Fibroblast of mammary gland (primary cell): ENCODE measurements at regions not wholly inside any gene's neighbourhood (a gene's known extent, or its start where the extent isn't known, plus 50 kb on each side); places are given as distances from the start of the nearest gene placed in this dataset.
A peak's percentile ranks its signal among the peaks of the same experiment; 100 is the strongest.

Source experiments
- DNase-seq: peaks from one replicate; pipeline ENCODE4 v3.0.0-alpha.2; 2010; ENCODE audit warnings: low read depth
- H3K4me3 ChIP-seq: 2 replicates; pipeline ENCODE4 v1.5.1; 2011; ENCODE audit warnings: low read depth, mild to moderate bottlenecking, low read length, moderate library complexity; ENCODE audit not compliant: control insufficient read depth
- TF ChIP-seq, protein P1 (sequence below): conservative IDR thresholded peaks from 2 replicates; pipeline ENCODE4 v1.5.1; 2011; ENCODE audit warnings: low read depth, low read length, inconsistent platforms; ENCODE audit not compliant: control insufficient read depth, insufficient read depth

DNA sequence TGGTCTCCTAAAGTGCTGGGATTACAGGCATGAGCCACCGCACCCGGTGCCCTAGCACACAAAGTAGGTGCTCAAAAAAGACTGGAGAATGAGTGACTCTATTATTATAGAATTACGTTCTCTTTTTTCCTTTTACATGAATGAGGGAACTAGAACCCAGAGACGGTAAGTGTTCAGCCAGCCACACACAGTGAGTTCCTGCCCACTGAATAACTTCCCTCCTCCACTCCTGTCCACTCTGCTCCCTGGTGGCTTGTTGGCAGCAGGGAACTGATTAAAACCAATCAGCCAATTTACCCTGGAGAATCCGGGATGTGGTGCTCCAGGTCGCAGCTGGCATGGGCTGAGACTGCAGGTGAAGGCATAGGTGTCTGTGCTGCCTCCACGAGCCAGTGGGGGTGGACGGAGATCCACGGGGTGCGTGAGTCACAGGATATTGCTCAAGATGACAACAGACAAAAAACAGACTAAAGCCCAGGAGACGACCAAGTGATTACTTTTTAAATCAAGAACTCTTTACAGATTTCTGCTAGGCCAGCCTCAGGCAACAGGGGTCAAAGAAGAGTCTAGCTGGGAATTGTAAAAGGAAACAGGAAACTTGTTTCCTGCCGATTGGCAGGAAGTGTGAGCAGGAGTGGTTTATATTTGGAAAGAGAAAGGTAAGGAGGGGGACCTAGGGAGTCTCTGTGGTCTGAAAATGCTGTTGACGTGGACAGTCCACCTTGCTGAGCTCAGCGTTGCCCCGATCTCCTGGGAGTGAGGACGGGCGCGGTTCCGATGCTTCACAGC is 95.2 kb upstream of the TP53I11 start:
- TF ChIP-seq, protein P1, sequence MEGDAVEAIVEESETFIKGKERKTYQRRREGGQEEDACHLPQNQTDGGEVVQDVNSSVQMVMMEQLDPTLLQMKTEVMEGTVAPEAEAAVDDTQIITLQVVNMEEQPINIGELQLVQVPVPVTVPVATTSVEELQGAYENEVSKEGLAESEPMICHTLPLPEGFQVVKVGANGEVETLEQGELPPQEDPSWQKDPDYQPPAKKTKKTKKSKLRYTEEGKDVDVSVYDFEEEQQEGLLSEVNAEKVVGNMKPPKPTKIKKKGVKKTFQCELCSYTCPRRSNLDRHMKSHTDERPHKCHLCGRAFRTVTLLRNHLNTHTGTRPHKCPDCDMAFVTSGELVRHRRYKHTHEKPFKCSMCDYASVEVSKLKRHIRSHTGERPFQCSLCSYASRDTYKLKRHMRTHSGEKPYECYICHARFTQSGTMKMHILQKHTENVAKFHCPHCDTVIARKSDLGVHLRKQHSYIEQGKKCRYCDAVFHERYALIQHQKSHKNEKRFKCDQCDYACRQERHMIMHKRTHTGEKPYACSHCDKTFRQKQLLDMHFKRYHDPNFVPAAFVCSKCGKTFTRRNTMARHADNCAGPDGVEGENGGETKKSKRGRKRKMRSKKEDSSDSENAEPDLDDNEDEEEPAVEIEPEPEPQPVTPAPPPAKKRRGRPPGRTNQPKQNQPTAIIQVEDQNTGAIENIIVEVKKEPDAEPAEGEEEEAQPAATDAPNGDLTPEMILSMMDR, result no peak
- H3K4me3 ChIP-seq, result no peak overlapping the region
- peak; percentile 78 for DNase-seq

DNA sequence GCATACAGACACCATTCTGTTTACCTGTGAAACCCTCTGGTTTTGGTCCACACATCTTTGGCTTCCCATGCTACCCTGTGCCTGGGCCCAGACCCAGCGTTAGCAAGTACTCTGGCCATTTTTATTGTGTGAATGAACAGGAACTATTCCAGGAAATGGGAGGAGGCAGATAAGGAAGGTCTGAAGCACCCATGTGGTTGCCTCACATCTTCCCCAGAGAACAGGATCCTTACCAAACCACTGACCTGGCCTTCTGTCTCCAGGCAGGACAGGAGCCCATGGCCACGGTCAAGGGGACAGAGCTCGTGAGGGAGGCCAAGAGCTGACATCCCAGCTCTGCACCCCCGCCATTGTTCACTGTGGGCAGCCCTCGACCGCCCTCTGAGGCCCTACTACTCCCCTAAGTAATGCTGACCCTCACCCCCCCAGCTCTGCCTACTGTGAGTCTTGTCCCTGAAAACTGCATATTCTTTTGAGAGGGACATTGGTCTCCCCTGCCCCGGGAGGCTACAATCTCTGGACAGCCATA is 97.7 kb upstream of the TP53I11 start:
- TF ChIP-seq, protein P1, result no peak
- no peak overlapping the region for H3K4me3 ChIP-seq
- no peak for DNase-seq

DNA sequence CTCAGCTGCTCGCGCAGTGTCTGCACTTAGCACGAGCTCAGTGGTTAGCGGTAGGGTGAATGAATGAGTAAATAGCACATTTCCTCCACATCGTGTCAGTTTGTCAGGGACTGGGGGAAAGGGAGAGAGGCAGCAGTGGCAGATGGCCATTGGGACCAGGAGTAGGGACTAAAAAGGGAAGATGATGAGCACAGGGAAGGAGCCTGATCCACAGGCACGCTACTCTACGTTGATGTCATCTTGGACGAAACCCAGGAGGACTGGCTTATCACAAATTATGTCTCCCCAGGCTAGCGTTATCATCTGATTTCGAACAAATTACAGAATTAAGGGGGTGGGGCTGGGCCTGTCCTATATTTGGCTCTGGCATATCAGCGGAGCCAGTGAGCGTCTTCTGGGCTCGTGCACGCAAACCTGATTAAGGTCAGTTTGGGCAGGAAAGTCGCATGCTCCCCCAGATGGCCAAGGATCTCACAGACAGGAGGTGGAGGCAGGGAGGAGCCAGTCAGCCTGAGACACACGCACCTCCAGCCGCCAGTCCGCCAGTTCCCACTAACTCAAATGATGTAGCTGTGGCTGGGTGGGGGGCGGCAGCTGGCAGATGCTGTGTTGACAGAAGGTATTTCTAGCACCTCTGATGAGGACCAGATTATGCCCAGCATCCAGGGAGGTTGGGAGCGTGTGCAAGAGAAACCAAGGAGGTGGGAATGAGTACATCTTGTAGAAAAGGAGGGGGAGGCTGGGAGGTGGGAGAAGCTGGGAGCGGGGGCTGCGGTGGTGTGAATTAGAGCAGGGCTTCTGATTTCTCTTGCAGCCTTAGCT is 97.4 kb upstream of the PRDM11 start:
- TF ChIP-seq, protein P1, result no peak
- DNase-seq, result peak; percentile 34
- H3K4me3 ChIP-seq, result no peak overlapping the region

DNA sequence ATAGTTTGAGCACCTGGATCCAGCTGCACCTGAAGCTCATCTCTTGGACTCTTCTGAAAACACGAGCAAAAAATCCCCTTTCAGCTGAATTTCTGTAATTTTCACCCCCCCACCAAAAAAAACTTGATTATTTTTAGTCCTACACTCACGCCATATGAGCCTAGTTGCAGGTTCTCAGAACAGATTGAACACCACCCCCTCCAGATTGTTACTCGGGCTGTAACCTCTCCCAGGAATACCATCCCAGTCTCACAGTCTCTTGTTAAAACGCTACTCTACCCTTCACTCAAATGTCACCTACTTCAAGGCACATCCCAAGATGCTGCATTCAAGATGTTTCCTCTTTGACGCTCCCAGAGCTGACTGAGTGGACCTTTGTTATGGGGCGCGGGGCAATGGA is 96.3 kb upstream of the PRDM11 start:
- TF ChIP-seq, protein P1, result no peak

DNA sequence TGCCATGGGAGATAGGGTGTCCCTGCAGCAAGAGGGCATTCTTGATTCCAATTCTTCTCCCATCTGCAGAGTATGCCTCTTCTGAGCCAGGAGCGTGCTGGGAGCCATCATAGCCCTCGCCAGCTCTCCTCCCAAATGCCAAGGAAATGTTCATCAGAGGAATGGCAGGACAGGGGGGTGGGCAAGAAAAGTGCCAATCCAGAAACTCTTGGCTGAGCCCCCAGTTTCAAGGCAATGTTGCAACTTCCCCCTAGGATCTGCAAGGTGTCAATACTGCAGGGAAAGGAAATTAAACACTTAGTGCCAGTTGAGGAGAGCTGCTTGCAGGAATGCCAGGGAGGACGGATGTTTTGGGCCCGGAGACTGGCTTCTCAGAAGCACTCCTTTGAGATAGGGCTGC is 94.8 kb upstream of the PRDM11 start:
- TF ChIP-seq, protein P1, result no peak
- no peak overlapping the region for H3K4me3 ChIP-seq
- DNase-seq, result no peak

More for the DNA sequence above, 96.3 kb upstream of the PRDM11 start:
- DNase-seq, result no peak
- H3K4me3 ChIP-seq, result no peak overlapping the region

DNA sequence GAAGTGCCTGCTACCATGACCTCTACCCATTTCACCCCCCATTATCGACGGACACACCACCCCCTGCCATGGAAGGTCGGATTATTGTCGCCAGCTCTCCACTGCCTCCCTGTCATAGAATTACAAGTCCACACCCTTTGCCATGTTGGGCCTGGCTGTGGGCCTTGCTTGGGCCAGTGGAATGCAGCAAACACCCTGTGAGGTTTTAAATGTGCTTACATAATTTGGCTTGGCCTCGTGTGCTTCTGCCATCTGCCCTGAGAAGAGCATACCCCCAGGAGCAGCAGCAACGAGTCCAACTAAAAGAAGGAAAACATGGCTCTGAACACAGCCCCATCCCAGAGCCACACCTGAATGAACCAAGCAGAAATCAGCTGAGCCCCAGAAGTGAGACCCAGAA is 94.1 kb upstream of the PRDM11 start:
- H3K4me3 ChIP-seq, result no peak overlapping the region
- TF ChIP-seq, protein P1, result no peak
- no peak for DNase-seq
